ENCODE measurements at regions not wholly inside any gene's neighbourhood (a gene's known extent, or its start where the extent isn't known, plus 50 kb on each side); places are given as distances from the start of the nearest gene placed in this dataset.
"Not testable (repeated sequence)": the region's sequence is repeated elsewhere in the genome, so short reads cannot be mapped to it uniquely, and the experiment has no call there.

GRCh38 chr16:60763869-60764268 lies 1272.4 kb downstream of the CDH8 start:
- no peak for DNase-seq

- DNase-seq: no peak
Measured at GRCh38 chr16:60755907-60756306, 1280.3 kb downstream of the CDH8 start.

GRCh38 chr16:60748366-60748765 lies 1287.9 kb downstream of the CDH8 start:
- DNase-seq: no peak

GRCh38 chr16:60744198-60744597 lies 1292.0 kb downstream of the CDH8 start:
- no peak for DNase-seq

GRCh38 chr16:60741810-60742209 lies 1294.4 kb downstream of the CDH8 start:
- no peak for DNase-seq

GRCh38 chr16:60739737-60740683 lies 1296.2 kb downstream of the CDH8 start:
- DNase-seq: no peak

GRCh38 chr16:60731329-60732050 lies 1304.7 kb downstream of the CDH8 start:
- DNase-seq: no peak

GRCh38 chr16:60729051-60729450 lies 1307.2 kb downstream of the CDH8 start:
- no peak for DNase-seq

GRCh38 chr16:60727851-60728250 lies 1308.4 kb downstream of the CDH8 start:
- no peak for DNase-seq

GRCh38 chr16:60720060-60720459 lies 1316.2 kb downstream of the CDH8 start:
- DNase-seq: no peak

GRCh38 chr16:60717808-60718207 lies 1318.4 kb downstream of the CDH8 start:
- no peak for DNase-seq

GRCh38 chr16:60712144-60712543 lies 1324.1 kb downstream of the CDH8 start:
- DNase-seq: no peak

- DNase-seq: no peak
Measured at GRCh38 chr16:60704726-60705125, 1331.5 kb downstream of the CDH8 start.

GRCh38 chr16:60703096-60703495 lies 1333.1 kb downstream of the CDH8 start:
- DNase-seq: no peak

- no peak for DNase-seq
Measured at GRCh38 chr16:60686824-60687223, 1349.4 kb downstream of the CDH8 start.

- no peak for DNase-seq
Measured at GRCh38 chr16:60684002-60684401, 1352.2 kb downstream of the CDH8 start.

GRCh38 chr16:60682219-60682618 lies 1354.0 kb downstream of the CDH8 start:
- no peak for DNase-seq

- no peak for DNase-seq
Measured at GRCh38 chr16:60681043-60681442, 1355.2 kb downstream of the CDH8 start.

GRCh38 chr16:60675022-60675421 lies 1361.2 kb downstream of the CDH8 start:
- DNase-seq: no peak

GRCh38 chr16:60674241-60674640 lies 1362.0 kb downstream of the CDH8 start:
- DNase-seq: no peak

- no peak for DNase-seq
Measured at GRCh38 chr16:60655514-60656153, 1380.6 kb downstream of the CDH8 start.

- DNase-seq: no peak
Measured at GRCh38 chr16:60651346-60651745, 1384.9 kb downstream of the CDH8 start.

GRCh38 chr16:60648290-60648689 lies 1387.9 kb downstream of the CDH8 start:
- no peak for DNase-seq

- not testable (repeated sequence) for DNase-seq
Measured at GRCh38 chr16:60647388-60647787, 1388.8 kb downstream of the CDH8 start.
